ENCODE measurements at regions not wholly inside any gene's neighbourhood (a gene's known extent, or its start where the extent isn't known, plus 50 kb on each side); places are given as distances from the start of the nearest gene placed in this dataset.

GRCh38 chr13:23985060-23985459 is 87.8 kb upstream of the C1QTNF9B start:
- DNase-seq, result no peak
- Histone ChIP-seq H4K8ac (replicated peaks; ENCODE audit: insufficient read length, low read depth, low read length) (no peak overlapping the region), H3K23me2 (ENCODE audit: insufficient read length, low read depth, low read length, poor library complexity, severe bottlenecking) (peaks cover 3% of the 10 kb centered on the region), H2AK5ac (ENCODE audit: insufficient read length, low read length) (no peak overlapping the region), H4K91ac (ENCODE audit: insufficient read length, low read depth, low read length) (no peak overlapping the region), H3K9ac (ENCODE audit: extremely low read depth, insufficient read length, low read length) (no peak overlapping the region), H2BK15ac (ENCODE audit: low read depth, low read length) (no peak overlapping the region), H2BK5ac (ENCODE audit: insufficient read length, low read length) (no peak overlapping the region), H3K23ac (ENCODE audit: insufficient read length, low read depth, low read length) (no peak overlapping the region), H3K56ac (ENCODE audit: insufficient read length, low read depth, low read length) (no peak overlapping the region), H3K79me2 (ENCODE audit: insufficient read depth, low read length) (no peaks in the 10 kb centered on the region), H3K18ac (ENCODE audit: insufficient read length, low read depth, low read length) (no peak overlapping the region), H2BK120ac (ENCODE audit: low read depth, low read length, poor library complexity, severe bottlenecking) (no peak overlapping the region), H3K79me1 (ENCODE audit: insufficient read depth, low read depth, low read length, poor library complexity, severe bottlenecking) (no peaks in the 10 kb centered on the region), H3K9me3 (ENCODE audit: control insufficient read depth, low read depth, low read length) (no peaks in the 10 kb centered on the region), H3K4ac (ENCODE audit: low read depth, low read length) (no peak overlapping the region), H4K5ac (ENCODE audit: insufficient read length, low read depth, low read length) (no peak overlapping the region), H2BK20ac (ENCODE audit: low read depth, low read length, poor library complexity, severe bottlenecking) (no peak overlapping the region), H4K20me1 (ENCODE audit: control insufficient read depth, insufficient read depth, insufficient read length) (no peaks in the 10 kb centered on the region), H2BK12ac (ENCODE audit: insufficient read length, low read depth, low read length) (no peak overlapping the region), H3K14ac (ENCODE audit: insufficient read depth, low read length) (peak overlapping the region; percentile 63; the same call in 1 of the 2 replicates), H3K27ac (ENCODE audit: insufficient read length, low read depth, low read length) (no peak overlapping the region), H3K4me1 (ENCODE audit: insufficient read depth, low read length) (no peaks in the 10 kb centered on the region), H3K4me2 (ENCODE audit: insufficient read depth, insufficient read length, low read length) (no peak overlapping the region), H2AFZ (ENCODE audit: low read length) (no peak overlapping the region), H3K27me3 (ENCODE audit: insufficient read depth, low read length) (no peaks in the 10 kb centered on the region), H3T11ph (ENCODE audit: low read length) (no peak overlapping the region)
- Mint-ChIP-seq H3K4me3 (no peak overlapping the region), H3K9me3 (no peaks in the 10 kb centered on the region), H3K36me3 (ENCODE audit: insufficient read depth in 1 of 3, low read depth in 3 of 3) (no peaks in the 10 kb centered on the region), H3K27ac (peak overlapping the region in 1 of 3 experiments; percentile 56; a peak in 2 of 7 replicates), H3K4me1 (peaks cover 6 to 9% of the 10 kb centered on the region in 2 experiments; a peak in 3 of 4 replicates), H3K27me3 (ENCODE audit: low read depth) (peaks cover 10% of the 10 kb centered on the region)
- no CpG with 5 or more reads among the region's 7 CpGs for WGBS (ENCODE audit: extremely low coverage, insufficient read length, low lambda C conversion rate)
- no peak for TF ChIP-seq CTCF (conservative IDR thresholded peaks at IDR 0.05)
